Endothelial cell of umbilical vein (primary cell): ENCODE measurements at regions not wholly inside any gene's neighbourhood (a gene's known extent, or its start where the extent isn't known, plus 50 kb on each side); places are given as distances from the start of the nearest gene placed in this dataset.

ENCODE experiments used
- BruUV-seq: library from RNA; stranded (reverse); fragments of 400-500 nt; replicated peaks from 2 replicates; lab custom pipeline; 2021; lab: Mats Ljungman, UMichigan
- CTCF ChIA-PET: fragments of 300-600, 350-600 bp; sonication (Branson Sonifier 250); formaldehyde crosslinking; loops from one replicate; lab custom pipeline; 2021; ENCODE audit warnings: antibody characterized with exemption, inconsistent platforms; lab: Charles Lee
- POLR2A ChIA-PET: fragments of 300-600, 350-600 bp; sonication (Branson Sonifier 250); formaldehyde crosslinking; loops from one replicate; lab custom pipeline; 2021; ENCODE audit warnings: antibody characterized with exemption, inconsistent platforms; lab: Charles Lee
- DNase-seq: peaks from one replicate; pipeline ENCODE4 v3.0.0-alpha.2; 2011; ENCODE audit warnings: low read depth, low spot score
- FAIRE-seq: peaks from 2 replicates; lab custom pipeline; 2011; peaks lifted over from hg19 to GRCh38; lab: Jason Lieb, UNC
- H2AFZ ChIP-seq: 2 replicates; pipeline ENCODE4 v1.6.0; 2012; ENCODE audit warnings: low read depth, low read length, control low read depth, inconsistent platforms
- H3K27ac ChIP-seq: 2 replicates; pipeline ENCODE4 v1.5.1; 2011; ENCODE audit warnings: low read depth, mild to moderate bottlenecking, control low read depth, low read length, moderate library complexity; ENCODE audit not compliant: insufficient read depth
- H3K27me3 ChIP-seq, 2 experiments: 2 replicates each; pipeline versions ENCODE4 v1.6.0 to v1.6.1; 2011; ENCODE audit warnings: low read length in 2 of 2, mixed read lengths in 1 of 2; ENCODE audit not compliant: control insufficient read depth in 2 of 2, insufficient read depth in 2 of 2
- H3K36me3 ChIP-seq, 2 experiments: 2 replicates in 1 of 2; 3 replicates in 1 of 2; pipeline ENCODE4 v1.5.1; 2011; ENCODE audit warnings: low read length in 2 of 2, mild to moderate bottlenecking in 1 of 2, moderate library complexity in 1 of 2; ENCODE audit not compliant: control insufficient read depth in 2 of 2, insufficient read depth in 2 of 2; ENCODE audit errors: extremely low read depth in 1 of 2
- H3K4me1 ChIP-seq: 3 replicates; pipeline ENCODE4 v1.5.1; 2011; ENCODE audit warnings: mild to moderate bottlenecking, low read length; ENCODE audit not compliant: control insufficient read depth, insufficient read depth; ENCODE audit errors: extremely low read depth
- H3K4me2 ChIP-seq: 2 replicates; pipeline ENCODE4 v1.6.1; 2011; ENCODE audit warnings: low read length, control low read depth, mixed read lengths; ENCODE audit not compliant: insufficient read depth
- H3K4me3 ChIP-seq, 3 experiments: fragments of 200-600 bp in 1 of 3; sonication (generic), shearing (Covaris generic) in 1 of 3; replicated peaks in 1 of 3; 2 replicates each; pipeline ENCODE4 v1.5.1; 2011 to 2016; ENCODE audit warnings: control low read depth in 3 of 3, low read length in 3 of 3, mild to moderate bottlenecking in 2 of 3, inconsistent platforms in 1 of 3, low read depth in 1 of 3, moderate library complexity in 1 of 3; ENCODE audit not compliant: insufficient read depth in 1 of 3
- H3K79me2 ChIP-seq: 2 replicates; pipeline ENCODE4 v1.6.0; 2012; ENCODE audit warnings: low read length, inconsistent platforms; ENCODE audit not compliant: control insufficient read depth, insufficient read depth
- H3K9ac ChIP-seq: replicated peaks from 2 replicates; pipeline ENCODE3; 2011; ENCODE audit warnings: low read length, control low read depth; ENCODE audit not compliant: insufficient read depth; ENCODE audit errors: extremely low read depth
- H3K9me1 ChIP-seq: replicated peaks from 3 replicates; pipeline ENCODE4 v1.6.0; 2011; ENCODE audit warnings: mild to moderate bottlenecking, low read length; ENCODE audit not compliant: control insufficient read depth, insufficient read depth; ENCODE audit errors: extremely low read depth
- H3K9me3 ChIP-seq: replicated peaks from 2 replicates; pipeline ENCODE4 v1.5.1; 2012; ENCODE audit warnings: low read length, inconsistent platforms; ENCODE audit not compliant: control insufficient read depth, insufficient read depth
- H4K20me1 ChIP-seq: replicated peaks from 2 replicates; pipeline ENCODE3; 2011; ENCODE audit warnings: mild to moderate bottlenecking, low read length; ENCODE audit not compliant: control insufficient read depth, insufficient read depth; ENCODE audit errors: extremely low read depth
- EZH2 ChIP-seq: IDR thresholded peaks from 2 replicates; pipeline ENCODE4 v1.6.1; 2012; ENCODE audit warnings: borderline replicate concordance, low read depth, mild to moderate bottlenecking, moderate library complexity, low read length, inconsistent platforms; ENCODE audit not compliant: severe bottlenecking
- FOS ChIP-seq: IDR thresholded peaks from 2 replicates; pipeline ENCODE4 v1.6.1; 2011; ENCODE audit warnings: mild to moderate bottlenecking, low read length, moderate library complexity, borderline replicate concordance; ENCODE audit not compliant: insufficient read depth
- GATA2 ChIP-seq: IDR thresholded peaks from 2 replicates; pipeline ENCODE4 v1.7.0; 2011; ENCODE audit warnings: low read depth, mild to moderate bottlenecking, moderate library complexity, mixed read lengths, low read length; ENCODE audit not compliant: insufficient read length, insufficient read depth
- JUN ChIP-seq: IDR thresholded peaks from 2 replicates; pipeline ENCODE4 v1.6.1; 2011; ENCODE audit warnings: borderline replicate concordance, low read depth; ENCODE audit not compliant: insufficient read length, insufficient read depth
- MYC ChIP-seq: IDR thresholded peaks from one replicate; pipeline ENCODE4 v1.6.1; 2011; ENCODE audit warnings: mild to moderate bottlenecking, low read depth, low read length
- POLR2A ChIP-seq: IDR thresholded peaks from 2 replicates; pipeline ENCODE4 v1.6.1; 2012; ENCODE audit warnings: low read depth, mild to moderate bottlenecking, control low read depth, low read length
- POLR2AphosphoS5 ChIP-seq: IDR thresholded peaks from 2 replicates; pipeline ENCODE4 v1.6.1; 2012; ENCODE audit warnings: low read depth, mild to moderate bottlenecking, control low read depth, low read length, moderate library complexity; ENCODE audit not compliant: insufficient read depth
- dilution Hi-C: fragments of 300-500 bp; cut with MboI; formaldehyde crosslinking; loops from one replicate; pipeline ENCODE4 v1.15.0; 2019; ENCODE audit warnings: low sequenced_read_pairs; ENCODE audit not compliant: extremely low pct_ligation_motif_present
- intact Hi-C: fragments of 100-400 bp; cut with micrococcal nuclease; formaldehyde crosslinking; loops from one replicate; pipeline ENCODE4 v1.10.0; 2022
- TF ChIP-seq, protein P1 (sequence below), 2 donors: IDR thresholded peaks; 1 replicate in 1 of 2; 2 replicates in 1 of 2; pipeline ENCODE4 v1.5.1; 2011; ENCODE audit warnings: low read length in 2 of 2, mild to moderate bottlenecking in 2 of 2, moderate library complexity in 2 of 2, control low read depth in 1 of 2, inconsistent platforms in 1 of 2, low read depth in 1 of 2; ENCODE audit not compliant: insufficient read depth in 1 of 2; ENCODE audit errors: extremely low read depth in 1 of 2
- TF ChIP-seq, protein P2 (sequence below): IDR thresholded peaks from 2 replicates; pipeline ENCODE4 v1.6.1; 2011; ENCODE audit not compliant: insufficient read depth, insufficient read length

- Histone ChIP-seq H3K9me3 (no peaks in the 10 kb centered on the region), H3K79me2 (no peaks in the 10 kb centered on the region), H3K27me3 (no peaks in the 10 kb centered on the region), H3K36me3 (no peaks in the 10 kb centered on the region), H3K4me1 (no peaks in the 10 kb centered on the region), H3K27ac (no peak overlapping the region), H4K20me1 (no peaks in the 10 kb centered on the region), H3K4me3 (no peak overlapping the region), H3K9ac (no peak overlapping the region), H3K4me2 (no peak overlapping the region), H2AFZ (no peak overlapping the region), H3K9me1 (no peaks in the 10 kb centered on the region)
- DNase-seq: no peak
- ChIA-PET CTCF (no interaction called here), POLR2A (no interaction called here)
- no peak for FAIRE-seq
- TF ChIP-seq GATA2: no peak
- TF ChIP-seq, protein P1, sequence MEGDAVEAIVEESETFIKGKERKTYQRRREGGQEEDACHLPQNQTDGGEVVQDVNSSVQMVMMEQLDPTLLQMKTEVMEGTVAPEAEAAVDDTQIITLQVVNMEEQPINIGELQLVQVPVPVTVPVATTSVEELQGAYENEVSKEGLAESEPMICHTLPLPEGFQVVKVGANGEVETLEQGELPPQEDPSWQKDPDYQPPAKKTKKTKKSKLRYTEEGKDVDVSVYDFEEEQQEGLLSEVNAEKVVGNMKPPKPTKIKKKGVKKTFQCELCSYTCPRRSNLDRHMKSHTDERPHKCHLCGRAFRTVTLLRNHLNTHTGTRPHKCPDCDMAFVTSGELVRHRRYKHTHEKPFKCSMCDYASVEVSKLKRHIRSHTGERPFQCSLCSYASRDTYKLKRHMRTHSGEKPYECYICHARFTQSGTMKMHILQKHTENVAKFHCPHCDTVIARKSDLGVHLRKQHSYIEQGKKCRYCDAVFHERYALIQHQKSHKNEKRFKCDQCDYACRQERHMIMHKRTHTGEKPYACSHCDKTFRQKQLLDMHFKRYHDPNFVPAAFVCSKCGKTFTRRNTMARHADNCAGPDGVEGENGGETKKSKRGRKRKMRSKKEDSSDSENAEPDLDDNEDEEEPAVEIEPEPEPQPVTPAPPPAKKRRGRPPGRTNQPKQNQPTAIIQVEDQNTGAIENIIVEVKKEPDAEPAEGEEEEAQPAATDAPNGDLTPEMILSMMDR (IDR thresholded peaks at IDR 0.05; ENCODE audit: extremely low read depth in 1 of 2, insufficient read depth in 1 of 2, low read depth in 1 of 2, low read length in 2 of 2): no peak
- TF ChIP-seq, protein P2, sequence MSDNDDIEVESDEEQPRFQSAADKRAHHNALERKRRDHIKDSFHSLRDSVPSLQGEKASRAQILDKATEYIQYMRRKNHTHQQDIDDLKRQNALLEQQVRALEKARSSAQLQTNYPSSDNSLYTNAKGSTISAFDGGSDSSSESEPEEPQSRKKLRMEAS: no peak
- no peak for TF ChIP-seq FOS
- TF ChIP-seq MYC: no peak
- TF ChIP-seq POLR2A: no peak
- no peak for TF ChIP-seq EZH2
- no peak for TF ChIP-seq JUN
- no peak for TF ChIP-seq POLR2AphosphoS5
- no TSS peak for BruUV-seq
- dilution Hi-C loops (no loop called here), intact Hi-C loops (no loop called here)
These were observed 522.3 kb downstream of the COL11A1 start for GRCh38 chr1:102586022-102586421.
